GM12892 (cell line): ENCODE measurements at regions not wholly inside any gene's neighbourhood (a gene's known extent, or its start where the extent isn't known, plus 50 kb on each side); places are given as distances from the start of the nearest gene placed in this dataset.

Experiments used
- POLR2A ChIP-seq: IDR thresholded peaks from 2 replicates; pipeline ENCODE4 v1.6.1; 2011; ENCODE audit warnings: low read depth, low read length, control low read depth
- POLR2AphosphoS5 ChIP-seq: IDR thresholded peaks from 2 replicates; pipeline ENCODE4 v1.6.1; 2011; ENCODE audit warnings: low read depth, low read length, control low read depth

GRCh38 chr2:164138750-164139149, 402.9 kb upstream of the FIGN start:
- TF ChIP-seq POLR2AphosphoS5 (no peak), POLR2A (no peak)
